Subcutaneous abdominal adipose tissue (tissue), 5 donors: ENCODE measurements at regions not wholly inside any gene's neighbourhood (a gene's known extent, or its start where the extent isn't known, plus 50 kb on each side); places are given as distances from the start of the nearest gene placed in this dataset.

Experiments used
- H3K27ac ChIP-seq: one replicate; pipeline ENCODE4 v1.7.0; 2013; ENCODE audit warnings: low read depth, mild to moderate bottlenecking, inconsistent platforms, low read length, moderate library complexity
- H3K27me3 ChIP-seq, 5 donors: one replicate each; pipeline ENCODE4 v1.7.0; 2013; ENCODE audit warnings: low read length in 5 of 5, inconsistent platforms in 1 of 5; ENCODE audit not compliant: control insufficient read depth in 5 of 5, insufficient read depth in 4 of 5
- H3K36me3 ChIP-seq, 5 donors: one replicate each; pipeline ENCODE4 v1.7.0; 2013; ENCODE audit warnings: low read length in 5 of 5; ENCODE audit not compliant: control insufficient read depth in 5 of 5, insufficient read depth in 5 of 5
- H3K4me1 ChIP-seq, 5 donors: one replicate each; pipeline ENCODE4 v1.7.0; 2013; ENCODE audit warnings: low read length in 5 of 5, mild to moderate bottlenecking in 3 of 5, moderate library complexity in 1 of 5; ENCODE audit not compliant: control insufficient read depth in 5 of 5, insufficient read depth in 5 of 5
- H3K4me3 ChIP-seq, 5 donors: one replicate each; pipeline ENCODE4 v1.7.0; 2013; ENCODE audit warnings: low read length in 5 of 5, low read depth in 1 of 5
- H3K9ac ChIP-seq, 5 donors: one replicate each; pipeline ENCODE4 v1.7.0; 2013; ENCODE audit warnings: low read length in 5 of 5, mild to moderate bottlenecking in 4 of 5, moderate library complexity in 3 of 5
- H3K9me3 ChIP-seq, 5 donors: one replicate each; pipeline ENCODE4 v1.7.0; 2013; ENCODE audit warnings: low read length in 5 of 5; ENCODE audit not compliant: control insufficient read depth in 5 of 5
- donor health status: healthy.
- donor health status: healthy.
- donor health status: healthy.
- donor health status: healthy.
- donor health status: healthy.

GRCh38 chr14:43041976-43042375, 1435.3 kb downstream of the LRFN5 start:
- no peaks in the 10 kb centered on the region for H3K27me3 ChIP-seq
- H3K9ac ChIP-seq, result no peak overlapping the region
- H3K4me3 ChIP-seq, result no peak overlapping the region
- H3K4me1 ChIP-seq, result no peaks in the 10 kb centered on the region
- no peak overlapping the region for H3K27ac ChIP-seq
- no peaks in the 10 kb centered on the region for H3K9me3 ChIP-seq
- H3K36me3 ChIP-seq, result no peaks in the 10 kb centered on the region

- Histone ChIP-seq H3K9ac (no peak overlapping the region), H3K9me3 (no peaks in the 10 kb centered on the region)
Observed at GRCh38 chr14:43041207-43041606, 1434.5 kb downstream of the LRFN5 start.

GRCh38 chr14:43039881-43040280, 1433.2 kb downstream of the LRFN5 start:
- Histone ChIP-seq H3K36me3 (no peaks in the 10 kb centered on the region), H3K27me3 (no peaks in the 10 kb centered on the region), H3K4me1 (no peaks in the 10 kb centered on the region), H3K27ac (no peak overlapping the region), H3K9ac (no peak overlapping the region), H3K4me3 (no peak overlapping the region), H3K9me3 (no peaks in the 10 kb centered on the region)

More at GRCh38 chr14:43041207-43041606, 1434.5 kb downstream of the LRFN5 start:
- Histone ChIP-seq H3K36me3 (no peaks in the 10 kb centered on the region), H3K27ac (no peak overlapping the region), H3K4me3 (no peak overlapping the region), H3K4me1 (no peaks in the 10 kb centered on the region), H3K27me3 (no peaks in the 10 kb centered on the region)

- Histone ChIP-seq H3K9me3 (no peaks in the 10 kb centered on the region), H3K4me3 (no peak overlapping the region), H3K27me3 (no peaks in the 10 kb centered on the region), H3K27ac (no peak overlapping the region), H3K4me1 (no peaks in the 10 kb centered on the region), H3K9ac (no peak overlapping the region), H3K36me3 (no peaks in the 10 kb centered on the region)
Observed at GRCh38 chr14:43031598-43031997, 1424.9 kb downstream of the LRFN5 start.

- H3K27me3 ChIP-seq, result no peaks in the 10 kb centered on the region
- no peaks in the 10 kb centered on the region for H3K4me1 ChIP-seq
- no peak overlapping the region for H3K27ac ChIP-seq
- H3K36me3 ChIP-seq, result no peaks in the 10 kb centered on the region
- no peak overlapping the region for H3K4me3 ChIP-seq
- H3K9me3 ChIP-seq, result peaks cover 0 to 6% (median 3%) of the 10 kb centered on the region in 5 donors
- H3K9ac ChIP-seq, result no peak overlapping the region
Observed at GRCh38 chr14:43022094-43022800, 1415.6 kb downstream of the LRFN5 start.

- Histone ChIP-seq H3K27ac (no peak overlapping the region), H3K4me1 (no peaks in the 10 kb centered on the region), H3K9ac (no peak overlapping the region), H3K9me3 (peaks cover 0 to 6% (median 3%) of the 10 kb centered on the region in 5 donors), H3K4me3 (no peak overlapping the region), H3K27me3 (no peaks in the 10 kb centered on the region), H3K36me3 (no peaks in the 10 kb centered on the region)
Observed at GRCh38 chr14:43019826-43020225, 1413.2 kb downstream of the LRFN5 start.

- no peaks in the 10 kb centered on the region for H3K36me3 ChIP-seq
- peaks cover 0 to 8% (median 6%) of the 10 kb centered on the region in 5 donors for H3K9me3 ChIP-seq
- no peak overlapping the region for H3K4me3 ChIP-seq
Observed at GRCh38 chr14:43014338-43014737, 1407.7 kb downstream of the LRFN5 start.

GRCh38 chr14:43012817-43013216, 1406.1 kb downstream of the LRFN5 start:
- H3K27ac ChIP-seq, result no peak overlapping the region
- H3K4me1 ChIP-seq, result no peaks in the 10 kb centered on the region
- no peaks in the 10 kb centered on the region for H3K36me3 ChIP-seq
- no peaks in the 10 kb centered on the region for H3K27me3 ChIP-seq
- no peak overlapping the region for H3K4me3 ChIP-seq
- peaks cover 0 to 22% (median 16%) of the 10 kb centered on the region in 5 donors for H3K9me3 ChIP-seq
- no peak overlapping the region for H3K9ac ChIP-seq

More at GRCh38 chr14:43014338-43014737, 1407.7 kb downstream of the LRFN5 start:
- H3K4me1 ChIP-seq, result no peaks in the 10 kb centered on the region
- no peak overlapping the region for H3K9ac ChIP-seq
- no peak overlapping the region for H3K27ac ChIP-seq
- H3K27me3 ChIP-seq, result no peaks in the 10 kb centered on the region

- Histone ChIP-seq H3K36me3 (no peaks in the 10 kb centered on the region), H3K27me3 (no peaks in the 10 kb centered on the region), H3K9me3 (peaks cover 9 to 54% (median 45%) of the 10 kb centered on the region in 5 donors), H3K27ac (no peak overlapping the region), H3K9ac (no peak overlapping the region), H3K4me1 (no peaks in the 10 kb centered on the region), H3K4me3 (no peak overlapping the region)
Observed at GRCh38 chr14:43005807-43006206, 1399.1 kb downstream of the LRFN5 start.

GRCh38 chr14:43003845-43004244, 1397.2 kb downstream of the LRFN5 start:
- Histone ChIP-seq H3K36me3 (no peaks in the 10 kb centered on the region), H3K9me3 (peaks cover 9 to 49% (median 39%) of the 10 kb centered on the region in 5 donors), H3K9ac (no peak overlapping the region), H3K4me3 (peak overlapping the region in 1 of 5 donors; percentile 11), H3K27me3 (no peaks in the 10 kb centered on the region), H3K4me1 (no peaks in the 10 kb centered on the region), H3K27ac (no peak overlapping the region)
